ENCODE measurements at regions not wholly inside any gene's neighbourhood (a gene's known extent, or its start where the extent isn't known, plus 50 kb on each side); places are given as distances from the start of the nearest gene placed in this dataset.
"Not testable (repeated sequence)": the region's sequence is repeated elsewhere in the genome, so short reads cannot be mapped to it uniquely, and the experiment has no call there.

DNA sequence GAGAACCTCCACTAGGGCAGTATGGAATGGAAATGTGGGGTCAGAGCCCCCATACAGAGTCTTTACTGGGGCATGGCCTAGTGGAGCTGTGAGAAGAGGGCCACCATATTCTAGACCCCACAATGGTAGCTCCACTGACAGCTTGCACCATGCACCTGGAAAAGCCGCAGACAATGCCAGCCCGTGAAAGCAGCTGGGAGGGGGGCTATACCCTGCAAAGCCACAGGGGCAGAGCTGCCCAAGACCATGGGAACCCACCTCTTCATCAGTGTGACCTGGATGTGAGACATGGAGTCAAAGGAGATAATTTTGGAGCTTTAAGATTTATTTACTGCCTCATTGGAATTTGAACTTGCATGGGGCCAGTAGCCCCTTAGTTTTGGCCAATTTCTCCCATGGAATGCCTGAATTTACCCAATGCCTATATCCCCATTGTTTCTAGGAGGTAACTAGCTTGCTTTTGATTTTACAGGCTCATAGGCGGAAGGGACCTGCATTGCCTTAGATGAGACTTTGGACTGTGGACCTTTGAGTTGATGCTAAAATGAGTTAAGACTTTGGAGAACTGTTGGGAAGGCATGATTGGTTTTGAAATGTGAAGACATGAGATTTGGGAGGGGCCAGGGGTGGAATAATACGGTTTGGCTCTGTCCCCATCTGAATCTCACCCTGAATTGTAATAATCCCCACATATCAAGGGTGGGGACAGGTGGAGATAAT is 89.4 kb upstream of the MAMLD1 start:
- not testable (repeated sequence) for TF ChIP-seq SUZ12 (IDR thresholded peaks at IDR 0.05; ENCODE audit: unreplicated experiment); NFIC (IDR thresholded peaks at IDR 0.05; ENCODE audit: low read depth, low read length)
- TF ChIP-seq, protein P1, sequence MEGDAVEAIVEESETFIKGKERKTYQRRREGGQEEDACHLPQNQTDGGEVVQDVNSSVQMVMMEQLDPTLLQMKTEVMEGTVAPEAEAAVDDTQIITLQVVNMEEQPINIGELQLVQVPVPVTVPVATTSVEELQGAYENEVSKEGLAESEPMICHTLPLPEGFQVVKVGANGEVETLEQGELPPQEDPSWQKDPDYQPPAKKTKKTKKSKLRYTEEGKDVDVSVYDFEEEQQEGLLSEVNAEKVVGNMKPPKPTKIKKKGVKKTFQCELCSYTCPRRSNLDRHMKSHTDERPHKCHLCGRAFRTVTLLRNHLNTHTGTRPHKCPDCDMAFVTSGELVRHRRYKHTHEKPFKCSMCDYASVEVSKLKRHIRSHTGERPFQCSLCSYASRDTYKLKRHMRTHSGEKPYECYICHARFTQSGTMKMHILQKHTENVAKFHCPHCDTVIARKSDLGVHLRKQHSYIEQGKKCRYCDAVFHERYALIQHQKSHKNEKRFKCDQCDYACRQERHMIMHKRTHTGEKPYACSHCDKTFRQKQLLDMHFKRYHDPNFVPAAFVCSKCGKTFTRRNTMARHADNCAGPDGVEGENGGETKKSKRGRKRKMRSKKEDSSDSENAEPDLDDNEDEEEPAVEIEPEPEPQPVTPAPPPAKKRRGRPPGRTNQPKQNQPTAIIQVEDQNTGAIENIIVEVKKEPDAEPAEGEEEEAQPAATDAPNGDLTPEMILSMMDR (IDR thresholded peaks at IDR 0.05 in 2 of 3, conservative IDR thresholded peaks at IDR 0.05 in 1 of 3; ENCODE audit: control insufficient read depth in 2 of 3, extremely low read depth in 1 of 3, insufficient read depth in 1 of 3, low read depth in 3 of 3, low read length in 3 of 3) = not testable (repeated sequence)
